NOMO-1 treated with dmso at 0.1 percent for 144 hours (cell line): ENCODE measurements at regions not wholly inside any gene's neighbourhood (a gene's known extent, or its start where the extent isn't known, plus 50 kb on each side); places are given as distances from the start of the nearest gene placed in this dataset.

Experiments
- DNase-seq: peaks from one replicate; lab custom pipeline; 2025; ENCODE audit not compliant: unreplicated experiment; lab: John Stamatoyannopoulos, UW

DNA sequence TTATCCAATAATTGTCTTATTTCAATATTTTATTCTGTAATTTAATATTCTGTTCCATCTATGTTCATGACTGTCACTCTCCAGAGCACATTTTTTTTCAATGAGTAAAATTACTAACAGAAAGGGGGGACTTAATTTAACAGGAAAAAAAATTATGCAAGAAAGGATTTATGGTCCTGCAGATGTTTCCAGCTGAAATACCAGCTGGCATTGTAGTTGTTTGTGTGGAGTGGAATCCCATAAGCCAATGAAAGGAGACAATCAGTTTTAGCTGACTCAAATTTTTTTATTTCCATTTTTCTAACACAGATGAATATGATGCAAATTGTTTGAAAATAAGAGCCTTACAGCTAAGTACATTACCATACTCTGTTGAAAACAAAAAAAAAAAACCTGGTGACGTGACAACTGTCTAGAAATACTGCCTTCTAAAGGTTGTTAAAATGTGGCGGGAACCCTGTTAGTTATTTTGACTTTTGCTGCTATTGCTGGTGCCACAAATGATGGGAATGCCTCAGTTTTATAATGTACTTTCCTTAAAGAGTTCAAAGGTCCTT lies 389.1 kb downstream of the ETS1 start:
- DNase-seq: no peak

DNA sequence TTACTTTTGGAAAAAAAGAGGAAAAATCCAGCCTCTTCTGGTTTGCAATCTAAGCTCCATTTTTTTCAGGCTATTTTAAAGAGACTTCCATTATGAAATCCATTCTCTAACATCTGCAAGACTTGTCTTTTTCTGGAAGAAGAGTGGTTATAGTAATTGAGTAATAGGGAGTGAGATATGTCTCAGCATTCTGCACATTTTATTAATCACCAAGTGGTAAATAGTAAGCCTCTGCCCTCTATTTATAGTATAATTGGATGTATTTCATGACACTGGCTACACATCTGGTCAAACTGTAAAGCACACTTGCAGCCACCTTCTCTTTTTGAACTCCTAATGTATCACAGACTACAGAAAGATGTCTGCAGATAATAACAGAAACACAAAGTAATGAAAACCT lies 391.1 kb downstream of the ETS1 start:
- DNase-seq: no peak

DNA sequence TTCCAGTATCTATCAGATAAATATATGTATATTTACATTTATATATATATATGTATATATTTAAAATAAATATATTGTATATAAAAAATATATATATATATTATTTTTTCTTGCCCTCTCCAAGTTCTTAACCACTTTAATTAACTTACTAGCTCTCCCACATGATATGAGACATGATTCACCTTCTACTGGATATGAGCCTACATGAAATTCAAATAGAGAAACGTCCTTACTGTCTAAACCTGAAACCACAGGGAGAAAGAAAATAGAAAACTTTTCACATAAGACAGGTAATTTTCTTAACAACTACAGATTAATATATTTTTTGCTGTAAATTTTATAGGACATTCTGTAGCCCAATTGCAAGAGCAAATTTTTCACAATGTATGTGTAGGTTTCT lies 391.6 kb downstream of the ETS1 start:
- no peak for DNase-seq

DNA sequence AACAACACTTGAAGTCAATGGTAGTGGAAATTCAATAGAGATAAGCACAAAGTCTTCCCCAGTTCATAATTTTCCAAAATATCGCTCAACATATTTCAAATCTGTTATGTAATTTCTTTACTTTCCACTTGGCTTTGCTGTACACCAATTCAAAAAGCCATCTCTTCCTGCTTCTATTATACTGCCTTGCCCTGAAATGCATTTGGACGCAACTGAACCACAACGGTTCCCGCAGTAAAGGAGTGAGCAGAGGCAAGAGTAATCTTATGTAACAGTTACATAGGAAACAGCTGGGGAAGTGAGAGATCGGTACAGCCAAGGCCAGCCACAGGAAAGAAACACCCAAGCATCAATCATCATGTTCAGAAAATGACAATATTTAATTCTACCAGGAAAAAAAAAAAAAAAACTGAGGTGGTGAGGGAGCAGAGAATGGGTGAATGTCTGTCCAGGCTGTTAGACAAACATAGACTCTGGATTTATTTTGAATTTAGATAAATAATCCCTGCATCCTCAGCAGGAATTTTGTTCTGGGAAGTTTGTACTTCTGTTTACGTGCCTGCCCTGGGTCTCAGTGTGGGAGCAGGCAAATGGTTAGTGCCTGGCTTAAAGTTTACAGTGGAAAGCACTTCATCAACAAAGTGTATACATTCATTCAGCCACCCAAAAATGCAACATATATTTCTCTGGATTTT lies 392.2 kb downstream of the ETS1 start:
- DNase-seq: peak; percentile 92

DNA sequence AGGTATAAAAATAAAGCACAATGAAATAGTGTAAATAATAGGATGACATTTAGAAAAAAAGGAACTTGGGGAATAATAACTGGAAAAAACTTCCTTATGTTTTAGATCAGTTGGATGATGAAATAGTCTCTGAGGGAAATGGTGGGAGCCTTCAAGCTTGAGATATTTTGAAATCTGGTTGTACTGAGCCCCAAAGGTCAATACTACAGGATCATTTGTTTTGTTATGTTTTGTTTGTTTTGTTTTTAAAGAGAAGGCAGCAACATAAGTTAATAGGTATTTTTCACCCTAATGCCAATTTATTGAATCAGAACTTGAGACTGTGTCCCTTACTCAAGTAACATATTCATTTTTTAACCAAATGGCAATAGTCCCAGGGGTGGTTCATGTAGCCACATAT lies 393.1 kb downstream of the ETS1 start:
- no peak for DNase-seq

DNA sequence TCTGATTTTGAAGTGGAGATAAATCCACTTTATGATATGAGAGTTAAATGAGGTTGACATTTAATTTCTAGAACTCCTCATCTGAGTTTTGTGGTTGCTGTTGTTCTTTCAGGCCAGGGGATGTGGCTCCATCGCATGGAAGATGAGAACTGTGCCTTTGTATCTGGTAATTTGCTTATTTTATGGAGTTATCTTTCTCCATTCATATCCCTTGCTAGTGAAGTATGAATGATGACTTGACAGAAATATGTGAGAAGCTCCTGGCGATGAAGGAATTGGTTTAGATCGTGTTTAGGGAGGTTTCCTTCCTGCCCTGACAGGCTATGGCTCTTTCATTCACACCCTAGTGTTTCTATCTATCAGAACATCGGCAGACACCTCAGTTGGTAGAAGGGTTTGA lies 393.7 kb downstream of the ETS1 start:
- no peak for DNase-seq

DNA sequence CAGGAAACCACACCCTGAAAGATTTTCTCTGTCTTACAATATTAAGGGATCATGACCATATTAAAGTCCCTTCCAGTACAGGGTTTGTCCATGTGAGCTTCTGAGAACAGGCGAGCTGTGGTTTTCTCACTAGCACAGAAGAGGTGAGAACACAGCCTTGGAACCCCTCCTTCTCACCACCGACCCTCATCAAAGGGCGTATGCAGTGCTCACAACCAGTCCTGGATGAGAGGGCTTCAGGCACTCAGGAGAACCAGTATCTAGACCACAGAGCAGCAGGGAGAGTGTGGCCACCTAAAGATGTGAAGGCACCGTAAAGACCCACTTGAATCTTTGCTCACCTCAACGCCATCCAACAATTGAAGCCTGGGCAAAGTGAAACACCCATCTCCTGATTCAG lies 397.0 kb downstream of the ETS1 start:
- no peak for DNase-seq

DNA sequence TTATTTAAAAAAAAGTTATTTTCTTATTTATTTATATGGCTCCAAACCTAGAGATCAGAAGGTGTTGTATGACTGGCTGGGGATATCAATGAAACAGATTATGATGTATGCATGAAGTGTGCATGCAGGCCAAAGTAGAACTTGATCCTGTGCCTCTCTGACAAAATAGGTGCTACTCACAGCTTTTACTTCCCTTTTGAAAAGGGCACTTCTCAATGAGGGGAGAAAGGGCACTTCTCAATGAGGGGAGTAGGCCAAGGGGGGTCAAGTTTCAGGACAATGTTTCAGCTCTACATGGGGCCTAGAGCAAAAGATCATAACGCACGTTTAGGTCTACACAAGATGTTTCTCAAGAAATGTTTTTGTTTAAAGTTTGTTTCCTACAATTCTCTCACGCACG lies 397.5 kb downstream of the ETS1 start:
- DNase-seq: no peak

DNA sequence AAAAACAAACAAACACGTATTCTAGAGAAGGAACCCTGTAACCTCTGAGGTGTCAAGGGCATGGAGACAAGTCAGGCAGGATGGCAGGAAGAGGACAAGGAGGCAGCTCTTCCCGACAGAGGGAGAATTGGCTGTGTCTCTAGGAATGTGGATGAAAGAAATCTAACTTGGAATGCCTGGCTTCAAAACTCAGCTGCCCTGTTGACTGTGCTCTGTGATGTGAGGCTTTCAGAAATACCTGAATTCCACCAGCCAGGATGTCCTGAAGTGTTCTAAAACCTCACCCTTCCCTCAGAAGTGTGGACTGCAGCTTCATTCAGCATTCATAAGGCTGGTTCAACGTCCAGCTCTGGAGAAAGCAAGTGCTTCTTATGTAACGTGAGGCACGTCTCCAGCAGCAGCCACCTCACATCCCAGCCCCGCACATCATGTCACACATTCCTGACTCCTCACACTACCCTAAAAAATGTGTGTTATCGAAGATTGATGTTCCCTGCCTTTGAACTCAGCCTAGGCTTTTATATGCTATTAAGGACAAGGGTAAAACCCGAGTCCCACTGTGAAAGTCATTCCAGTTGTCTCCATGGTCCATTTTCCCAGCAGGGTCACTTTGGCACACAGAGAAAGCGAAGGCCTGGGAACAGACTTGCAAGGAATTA lies 398.9 kb downstream of the ETS1 start:
- no peak for DNase-seq

DNA sequence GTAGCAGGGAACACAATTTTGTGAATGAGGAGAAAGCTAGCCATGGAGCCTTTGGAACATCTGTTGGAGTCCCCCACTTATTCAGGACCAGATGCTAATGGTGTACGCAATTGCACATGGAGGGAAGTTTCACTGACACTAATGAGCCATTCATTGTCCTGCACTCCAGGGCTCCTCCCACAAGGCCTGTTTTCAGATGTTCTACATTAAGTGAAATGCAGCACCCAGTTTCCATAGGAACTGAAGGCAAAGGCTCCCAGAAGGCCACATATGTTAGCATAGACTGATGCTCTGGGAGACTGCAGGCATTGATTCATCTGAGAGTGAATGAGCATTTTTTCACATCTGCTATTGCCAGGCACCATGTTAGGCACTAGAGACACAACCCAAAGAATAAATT lies 399.5 kb downstream of the ETS1 start:
- DNase-seq: no peak

DNA sequence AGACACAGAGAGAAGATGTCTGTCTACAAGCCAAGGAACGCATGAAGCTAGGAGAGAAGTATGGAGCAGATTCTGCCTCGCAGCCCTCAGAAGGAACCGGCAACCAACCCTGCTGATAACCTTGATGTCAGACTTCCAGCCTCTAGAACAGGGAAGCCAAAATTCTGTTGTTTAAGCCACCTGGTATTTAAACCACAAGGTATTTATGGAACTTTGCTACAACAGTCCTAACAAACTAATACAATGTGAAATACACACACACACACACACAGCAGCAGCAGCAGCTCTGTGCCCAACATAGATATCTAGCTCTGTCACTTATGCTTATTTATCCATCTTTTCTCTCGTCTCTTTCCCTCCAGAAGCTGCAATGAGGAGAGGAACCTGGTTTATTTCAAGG lies 400.0 kb downstream of the ETS1 start:
- no peak for DNase-seq

DNA sequence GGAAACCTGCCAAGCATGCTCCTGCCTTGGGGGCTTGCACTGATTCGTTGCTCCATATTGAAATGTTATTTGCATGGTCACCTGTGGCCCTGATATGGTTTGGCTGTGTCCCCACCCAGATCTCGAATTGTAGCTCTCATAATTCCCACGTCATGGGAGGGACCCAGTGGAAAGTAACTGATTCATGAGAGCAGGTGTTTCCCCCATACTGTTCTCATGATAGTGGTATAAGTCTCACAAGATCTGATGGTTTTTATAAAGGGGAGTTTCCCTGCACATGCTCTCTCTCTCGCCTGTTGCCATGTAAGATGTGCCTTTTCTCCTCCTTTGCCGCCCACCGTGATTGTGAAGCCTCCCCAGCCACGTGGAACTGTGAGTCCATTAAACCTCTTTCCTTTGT lies 402.4 kb downstream of the ETS1 start:
- no peak for DNase-seq

DNA sequence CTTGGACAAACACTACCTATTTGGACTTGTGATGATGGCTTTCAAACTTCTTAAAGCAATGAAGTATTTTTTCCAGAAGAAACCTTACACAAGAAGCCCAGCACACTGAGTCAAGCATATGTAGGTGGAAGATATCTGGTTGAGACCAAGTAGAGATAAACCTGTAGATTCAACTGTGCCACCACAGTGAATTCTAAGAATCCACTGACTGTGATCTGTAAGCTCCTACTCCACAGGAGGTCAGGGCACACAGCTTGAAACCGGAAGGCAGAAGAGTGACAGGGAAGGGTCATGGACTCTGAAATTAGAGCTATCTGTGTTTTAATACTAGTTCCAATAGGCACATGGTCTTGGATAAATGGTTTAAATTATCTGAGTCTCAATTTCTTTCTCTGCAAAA lies 404.5 kb downstream of the ETS1 start:
- DNase-seq: no peak

DNA sequence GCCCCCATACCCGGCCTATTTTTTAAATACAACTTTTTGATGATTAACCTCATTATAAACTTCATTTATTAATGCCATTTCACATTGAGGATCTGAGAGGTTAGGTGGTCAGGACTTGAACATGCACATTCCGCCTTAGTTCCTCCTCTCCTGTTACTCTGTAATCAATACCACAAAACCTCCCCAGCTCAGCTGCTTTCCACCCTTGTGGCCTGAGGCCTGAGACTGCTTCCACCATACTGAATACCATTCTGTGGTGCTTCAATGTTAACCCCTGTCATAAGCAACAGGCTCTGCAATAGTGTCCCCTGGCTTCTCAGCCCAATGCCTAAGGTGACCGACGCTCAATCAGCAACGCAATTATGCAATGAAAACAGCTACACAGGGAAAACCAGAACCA lies 405.4 kb downstream of the ETS1 start:
- DNase-seq: no peak

DNA sequence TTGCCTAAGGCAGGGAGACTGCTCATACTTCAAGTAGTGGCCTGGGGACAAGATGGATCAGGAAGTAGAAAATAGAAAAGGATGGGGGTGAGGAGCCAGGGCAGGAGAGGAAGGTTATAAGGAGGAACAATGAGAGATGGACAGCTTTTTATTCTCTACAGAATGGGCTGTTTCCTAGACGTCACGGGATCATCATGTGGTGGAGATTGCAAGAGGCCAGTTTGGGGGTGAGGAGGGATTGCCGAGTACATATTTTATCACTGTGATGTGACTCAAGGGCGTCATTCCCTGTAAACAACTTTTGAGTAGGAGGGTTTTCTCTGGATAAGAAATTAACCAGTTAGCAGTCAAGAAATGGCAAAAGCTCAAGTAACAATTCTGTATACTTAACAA lies 406.3 kb downstream of the ETS1 start:
- no peak for DNase-seq

DNA sequence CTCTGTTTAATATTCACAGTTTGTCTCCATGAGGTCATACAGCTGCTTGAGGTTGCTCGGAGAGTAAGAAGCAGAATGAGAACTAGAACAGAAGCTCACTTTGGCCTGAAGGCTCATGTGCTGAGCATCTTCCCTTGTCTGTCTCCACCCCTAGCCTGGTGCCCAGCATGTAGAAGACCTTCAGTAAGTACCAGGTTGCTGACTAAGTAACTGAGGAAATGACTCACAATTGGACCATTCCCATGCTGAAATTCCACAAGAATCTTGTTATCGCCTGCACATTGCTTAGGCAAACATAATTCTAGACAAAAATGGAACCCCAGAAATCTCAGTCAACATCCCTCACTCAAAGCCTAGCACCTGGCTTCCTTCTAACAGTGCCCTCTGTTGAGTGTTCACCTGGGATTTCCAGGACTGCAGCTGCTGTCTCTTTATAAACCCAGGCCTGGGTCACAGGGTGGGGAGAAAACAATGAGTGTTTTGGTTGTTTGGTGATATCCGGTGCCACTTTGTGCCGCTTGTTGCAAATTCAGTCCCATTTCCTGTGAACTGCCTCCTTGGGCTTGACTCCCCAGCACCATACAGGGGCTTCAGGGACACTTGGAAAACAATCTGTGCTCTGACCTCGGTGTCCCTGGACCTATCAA lies 406.8 kb downstream of the ETS1 start:
- DNase-seq: no peak

DNA sequence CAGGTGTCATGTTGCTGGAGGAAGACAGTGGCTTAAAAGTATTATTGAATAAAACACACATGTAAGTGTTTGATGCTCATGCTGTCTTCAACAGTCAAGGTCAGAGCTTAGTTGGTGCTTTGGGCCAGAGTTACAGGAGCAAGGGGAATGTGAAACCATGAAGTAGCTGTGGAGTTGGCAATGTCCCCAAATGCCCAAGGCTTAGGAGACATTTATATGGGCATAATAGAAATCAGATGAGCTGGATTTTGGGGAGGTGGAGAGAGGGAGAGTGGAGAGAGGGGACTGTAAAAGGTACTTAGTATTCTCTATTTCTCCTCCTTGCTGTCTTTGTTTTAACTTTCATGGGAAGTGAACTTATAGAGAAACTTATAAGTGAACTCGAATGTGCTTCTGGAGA lies 407.8 kb downstream of the ETS1 start:
- DNase-seq: no peak

DNA sequence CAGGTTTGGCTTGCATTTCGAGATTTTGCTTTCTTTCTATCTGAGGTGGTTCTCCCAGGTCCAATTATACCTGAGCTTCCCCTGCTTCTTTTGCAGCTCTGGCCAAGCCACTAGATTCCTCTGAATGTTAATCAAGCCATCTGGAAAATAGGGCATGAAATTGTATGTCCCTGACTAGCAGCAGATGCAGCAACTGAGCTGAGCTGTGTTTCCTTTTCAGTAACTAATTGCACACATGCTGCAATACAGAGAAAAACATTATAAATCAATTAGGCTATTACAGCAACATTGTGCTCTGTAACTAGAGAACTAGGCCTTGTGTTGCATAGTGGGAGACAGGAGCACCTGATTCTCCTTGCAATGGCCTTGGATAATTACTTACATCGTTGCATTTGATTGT lies 408.3 kb downstream of the ETS1 start:
- no peak for DNase-seq

DNA sequence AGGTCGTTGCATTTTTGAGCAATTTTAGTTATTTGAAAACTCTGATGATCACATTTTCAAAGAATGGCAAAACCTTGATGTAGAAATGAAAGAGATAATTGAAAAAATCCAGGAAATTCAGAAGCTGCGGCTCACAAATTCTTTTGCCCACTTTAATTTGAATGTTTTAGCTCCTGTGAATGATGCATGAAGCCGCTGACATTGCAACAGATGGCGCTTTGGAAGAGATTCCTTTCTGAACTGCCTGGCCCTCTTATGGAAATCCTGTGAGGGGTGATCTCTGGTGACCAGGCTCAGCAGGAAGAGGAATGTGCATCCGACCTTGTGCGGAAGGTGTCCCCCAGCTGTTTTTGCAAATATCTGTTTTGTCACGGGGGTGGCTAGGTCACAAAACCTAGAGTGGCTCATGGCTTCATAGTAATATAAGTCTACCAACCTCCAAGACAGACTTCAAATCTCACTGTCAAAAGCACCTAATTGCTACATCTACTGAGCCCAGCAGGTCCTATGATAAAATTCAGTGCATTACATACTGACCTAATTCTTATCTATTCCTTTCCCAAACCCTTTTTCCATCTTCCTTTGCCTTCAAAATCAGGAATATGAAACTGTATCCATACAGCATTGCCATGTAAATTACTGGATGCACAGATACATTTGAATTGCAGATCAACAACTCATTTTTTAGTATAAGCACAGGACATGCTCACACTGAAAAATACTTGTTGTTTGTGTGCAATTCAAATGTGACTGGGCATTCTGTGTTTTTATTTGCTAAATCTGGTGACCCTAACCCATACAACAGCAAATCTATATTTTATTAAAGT lies 412.7 kb downstream of the ETS1 start:
- no peak for DNase-seq

DNA sequence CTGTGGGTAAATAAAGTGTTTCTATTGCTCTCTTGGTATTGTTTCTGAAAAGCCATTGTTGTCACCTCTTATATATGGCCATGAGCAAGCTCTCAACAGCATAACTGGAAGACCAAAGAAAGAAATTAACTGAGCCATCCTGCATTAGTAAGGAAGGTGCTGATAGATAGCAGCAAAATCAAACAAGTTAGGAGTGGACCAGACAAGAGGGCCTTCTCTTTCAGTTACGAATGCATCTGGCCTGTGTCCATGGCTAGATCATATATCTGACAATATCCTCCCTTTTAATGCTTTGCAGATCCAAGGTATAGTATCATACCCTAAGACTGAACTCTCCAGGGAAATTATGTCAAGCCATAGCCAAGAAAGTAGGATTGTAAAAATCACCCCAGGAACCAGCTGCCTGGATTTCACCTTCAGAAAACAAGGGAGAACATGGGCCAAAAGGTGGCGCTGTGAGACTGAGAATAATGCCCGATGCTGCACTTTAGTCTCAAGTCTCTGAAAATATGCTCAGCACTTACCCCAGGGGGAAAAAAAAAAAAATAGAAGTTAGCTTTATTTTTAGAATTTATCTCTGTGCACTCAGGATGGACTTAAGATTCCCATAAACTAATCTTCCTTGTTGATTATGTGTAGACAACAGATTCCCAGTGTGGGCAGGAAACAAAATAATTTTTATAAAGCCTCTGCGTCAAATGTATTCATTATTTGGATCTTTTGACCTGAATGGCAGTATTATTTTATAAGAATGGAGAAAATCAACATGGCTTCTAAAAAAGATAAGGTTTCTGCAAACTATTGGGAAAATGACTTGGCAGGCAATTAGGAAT lies 415.1 kb downstream of the ETS1 start:
- peak; percentile 40 for DNase-seq

DNA sequence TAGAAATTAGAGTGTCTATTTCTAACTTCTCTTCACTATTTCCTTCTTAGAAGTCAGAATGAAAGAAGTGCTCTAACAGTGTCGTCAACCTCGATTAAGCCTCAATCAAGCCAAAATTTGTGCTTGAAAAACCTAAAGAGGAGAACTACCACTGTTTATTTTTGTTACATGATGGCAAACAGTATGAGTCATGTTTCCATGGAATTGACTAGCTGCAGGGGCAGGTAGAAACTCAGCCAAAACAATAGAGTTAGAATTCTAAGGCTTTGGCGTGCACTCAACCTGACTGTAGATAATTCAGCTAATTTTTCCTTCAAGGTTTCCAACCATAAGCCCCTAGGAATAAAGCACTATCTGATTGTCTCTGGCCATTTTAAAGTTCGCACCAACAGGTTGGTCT lies 415.9 kb downstream of the ETS1 start:
- DNase-seq: no peak
